WI38 (cell line): ENCODE measurements at regions not wholly inside any gene's neighbourhood (a gene's known extent, or its start where the extent isn't known, plus 50 kb on each side); places are given as distances from the start of the nearest gene placed in this dataset.

ENCODE experiments used
- H3K4me3 ChIP-seq: 2 replicates; pipeline ENCODE4 v1.5.1; 2011; ENCODE audit warnings: low read depth, mild to moderate bottlenecking, control low read depth, low read length
- TF ChIP-seq, protein P1 (sequence below): IDR thresholded peaks from 2 replicates; pipeline ENCODE4 v1.5.1; 2012; ENCODE audit warnings: low read depth, mild to moderate bottlenecking, control low read depth, low read length

- H3K4me3 ChIP-seq, result no peak overlapping the region
- TF ChIP-seq, protein P1, sequence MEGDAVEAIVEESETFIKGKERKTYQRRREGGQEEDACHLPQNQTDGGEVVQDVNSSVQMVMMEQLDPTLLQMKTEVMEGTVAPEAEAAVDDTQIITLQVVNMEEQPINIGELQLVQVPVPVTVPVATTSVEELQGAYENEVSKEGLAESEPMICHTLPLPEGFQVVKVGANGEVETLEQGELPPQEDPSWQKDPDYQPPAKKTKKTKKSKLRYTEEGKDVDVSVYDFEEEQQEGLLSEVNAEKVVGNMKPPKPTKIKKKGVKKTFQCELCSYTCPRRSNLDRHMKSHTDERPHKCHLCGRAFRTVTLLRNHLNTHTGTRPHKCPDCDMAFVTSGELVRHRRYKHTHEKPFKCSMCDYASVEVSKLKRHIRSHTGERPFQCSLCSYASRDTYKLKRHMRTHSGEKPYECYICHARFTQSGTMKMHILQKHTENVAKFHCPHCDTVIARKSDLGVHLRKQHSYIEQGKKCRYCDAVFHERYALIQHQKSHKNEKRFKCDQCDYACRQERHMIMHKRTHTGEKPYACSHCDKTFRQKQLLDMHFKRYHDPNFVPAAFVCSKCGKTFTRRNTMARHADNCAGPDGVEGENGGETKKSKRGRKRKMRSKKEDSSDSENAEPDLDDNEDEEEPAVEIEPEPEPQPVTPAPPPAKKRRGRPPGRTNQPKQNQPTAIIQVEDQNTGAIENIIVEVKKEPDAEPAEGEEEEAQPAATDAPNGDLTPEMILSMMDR, result no peak
These were observed 87.0 kb upstream of the IRF2BP2 start for GRCh38 chr1:234697015-234697414.

DNA sequence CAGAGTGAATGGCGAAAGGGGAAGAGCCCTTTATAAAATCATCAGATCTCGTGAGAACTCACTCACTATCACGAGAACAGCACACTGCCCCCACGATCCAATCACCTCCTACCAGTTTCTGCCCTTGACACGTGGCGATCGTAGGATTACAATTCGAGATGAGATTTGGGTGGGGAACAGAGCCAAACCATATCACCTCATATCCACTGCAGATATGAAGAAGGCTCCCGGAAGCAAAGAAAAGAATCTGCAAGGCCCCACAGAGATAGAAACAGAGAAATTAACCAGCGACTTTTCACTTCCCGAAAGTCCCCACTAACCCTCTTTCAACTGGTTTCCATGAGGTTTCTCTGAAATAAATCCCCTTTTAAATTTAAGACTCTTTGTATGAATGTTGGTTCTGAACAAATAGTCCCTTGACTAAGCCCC, 86.2 kb upstream of the IRF2BP2 start:
- no peak overlapping the region for H3K4me3 ChIP-seq
- TF ChIP-seq, protein P1, result no peak

DNA sequence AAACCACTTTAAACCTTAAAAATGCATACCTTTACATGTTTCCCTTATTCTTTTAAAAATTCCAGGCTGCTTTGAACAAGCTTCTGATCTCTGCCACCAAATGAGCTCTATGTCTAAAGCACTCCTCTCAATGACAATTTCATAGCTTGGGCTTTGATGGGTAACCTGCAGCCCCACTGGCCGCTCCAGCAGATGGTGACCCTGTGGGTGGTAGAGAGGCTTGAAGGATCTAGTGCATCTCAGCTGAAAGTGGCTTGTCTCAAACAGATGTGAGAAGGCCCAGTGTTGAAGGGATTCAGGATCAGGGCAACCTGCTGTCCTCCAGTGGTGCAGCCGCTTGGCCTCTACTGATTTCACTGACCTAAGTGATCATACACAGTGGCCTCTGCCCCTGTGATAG, 84.7 kb upstream of the IRF2BP2 start:
- no peak overlapping the region for H3K4me3 ChIP-seq
- TF ChIP-seq, protein P1, result no peak

DNA sequence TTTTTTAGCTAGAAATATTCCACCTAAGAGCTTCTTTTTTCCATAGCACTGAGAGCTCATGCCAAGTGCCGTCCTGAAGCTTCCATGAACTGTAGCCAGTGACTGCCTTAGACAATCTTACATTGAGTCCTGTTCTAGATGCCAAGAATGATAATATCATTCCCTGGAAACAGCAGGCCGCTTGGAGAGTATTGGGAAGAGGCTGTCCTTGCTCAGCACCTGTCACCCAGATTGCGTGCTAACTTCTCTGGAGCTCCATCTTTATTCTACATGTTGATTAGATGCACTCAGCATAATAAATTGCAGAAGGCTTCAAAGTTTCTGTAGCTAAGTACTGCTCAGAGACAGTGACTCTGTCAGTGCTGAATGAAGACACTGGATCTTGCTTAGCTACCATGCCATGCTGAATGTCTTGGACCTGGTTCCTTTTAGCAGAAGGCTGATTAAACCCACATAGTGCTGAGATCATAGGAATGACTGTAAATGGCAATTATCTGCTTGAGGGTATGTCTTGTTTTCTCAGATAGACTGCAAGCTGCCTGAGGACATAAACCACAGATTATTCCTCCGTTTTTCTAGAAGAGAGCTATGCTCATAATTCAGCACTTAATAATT, 83.1 kb upstream of the IRF2BP2 start:
- TF ChIP-seq, protein P1, result no peak
- no peak overlapping the region for H3K4me3 ChIP-seq

- TF ChIP-seq, protein P1, result no peak
- no peak overlapping the region for H3K4me3 ChIP-seq
These were observed 81.6 kb upstream of the IRF2BP2 start for GRCh38 chr1:234691567-234691966.

- no peak overlapping the region for H3K4me3 ChIP-seq
- TF ChIP-seq, protein P1, result no peak
These were observed 80.9 kb upstream of the IRF2BP2 start for GRCh38 chr1:234690872-234691271.

- H3K4me3 ChIP-seq, result no peak overlapping the region
- TF ChIP-seq, protein P1, result no peak
These were observed 79.3 kb upstream of the IRF2BP2 start for GRCh38 chr1:234689236-234689635.
